NT2/D1 (cell line): ENCODE measurements at regions not wholly inside any gene's neighbourhood (a gene's known extent, or its start where the extent isn't known, plus 50 kb on each side); places are given as distances from the start of the nearest gene placed in this dataset.

ENCODE experiments used
- SUZ12 ChIP-seq: IDR thresholded peaks from 2 replicates; pipeline ENCODE4 v1.6.1; 2011; ENCODE audit not compliant: insufficient read length, insufficient read depth; ENCODE audit errors: extremely low read depth
- YY1 ChIP-seq: IDR thresholded peaks from 2 replicates; pipeline ENCODE4 v1.6.1; 2011; ENCODE audit not compliant: insufficient read length, insufficient read depth
- ZNF274 ChIP-seq: IDR thresholded peaks from 2 replicates; pipeline ENCODE4 v1.6.1; 2011; ENCODE audit warnings: mild to moderate bottlenecking, low read depth, low read length

DNA sequence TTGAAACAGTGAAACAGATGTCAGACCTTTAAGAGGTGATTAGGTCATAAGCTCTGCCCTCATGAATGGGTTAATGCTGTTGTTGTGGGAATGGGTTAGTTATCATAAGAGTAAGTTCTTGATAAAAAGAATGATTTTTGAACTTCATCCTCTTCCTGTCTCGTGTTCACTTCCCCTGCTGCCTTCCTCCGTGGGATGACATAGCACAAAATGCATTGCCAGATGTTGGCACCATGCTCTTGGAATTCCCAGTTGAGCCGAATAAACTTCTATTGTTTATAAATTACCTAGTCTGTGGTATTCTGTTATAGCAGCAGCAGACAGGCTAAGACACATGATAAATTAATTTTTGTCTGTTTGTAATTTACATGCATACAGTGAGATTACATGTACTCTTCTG is 112.0 kb upstream of the LRRC7 start:
- TF ChIP-seq ZNF274 (no peak), SUZ12 (no peak), YY1 (no peak)
